Neural cell (in vitro differentiated cells): ENCODE measurements at regions not wholly inside any gene's neighbourhood (a gene's known extent, or its start where the extent isn't known, plus 50 kb on each side); places are given as distances from the start of the nearest gene placed in this dataset.
"Not testable (repeated sequence)": the region's sequence is repeated elsewhere in the genome, so short reads cannot be mapped to it uniquely, and the experiment has no call there.

Experiments used
- CTCF ChIP-seq: fragments of 450-650 bp; IDR thresholded peaks from 2 replicates; pipeline ENCODE4 v1.5.1; 2014; ENCODE audit warnings: antibody characterized with exemption, mild to moderate bottlenecking, moderate library complexity; ENCODE audit not compliant: poor library complexity, severe bottlenecking
- EZH2 ChIP-seq: fragments of 200-600, 300-800 bp; shearing (Covaris generic), sonication (generic); IDR thresholded peaks from 2 replicates; pipeline ENCODE4 v1.6.1; 2014; ENCODE audit warnings: antibody characterized with exemption, low read length, borderline replicate concordance, mild to moderate bottlenecking; ENCODE audit not compliant: insufficient read depth, poor library complexity, severe bottlenecking
- MXI1 ChIP-seq: fragments of 450-650 bp; conservative IDR thresholded peaks from 2 replicates; pipeline ENCODE4 v1.6.1; 2014; ENCODE audit warnings: antibody characterized with exemption, mild to moderate bottlenecking; ENCODE audit not compliant: poor library complexity, severe bottlenecking
- POLR2AphosphoS5 ChIP-seq: IDR thresholded peaks from 2 replicates; pipeline ENCODE4 v1.6.1; 2012

- not testable (repeated sequence) for TF ChIP-seq CTCF, EZH2, MXI1, POLR2AphosphoS5
Measured at GRCh38 chr16:31689331-31689730, 161.6 kb downstream of the AHSP start.
